HG02623 (cell line): ENCODE measurements at regions not wholly inside any gene's neighbourhood (a gene's known extent, or its start where the extent isn't known, plus 50 kb on each side); places are given as distances from the start of the nearest gene placed in this dataset.
"Not testable (repeated sequence)": the region's sequence is repeated elsewhere in the genome, so short reads cannot be mapped to it uniquely, and the experiment has no call there.

Experiments used
- ATAC-seq: cut with Tn5 transposase; IDR thresholded peaks from one replicate; pipeline ENCODE4 v1.9.1; 2021; ENCODE audit warnings: moderate library complexity; ENCODE audit not compliant: unreplicated experiment

- ATAC-seq, result not testable (repeated sequence)
These were observed 126.3 kb upstream of the CAV2 start for GRCh38 chr7:116373229-116373628.

GRCh38 chr7:116377721-116378120, 121.8 kb upstream of the CAV2 start:
- ATAC-seq, result no peak

GRCh38 chr7:116380025-116380424, 119.5 kb upstream of the CAV2 start:
- ATAC-seq, result no peak

GRCh38 chr7:116382375-116382774, 117.2 kb upstream of the CAV2 start:
- ATAC-seq, result no peak

- ATAC-seq, result no peak
These were observed 114.5 kb upstream of the CAV2 start for GRCh38 chr7:116384936-116385635.

- no peak for ATAC-seq
These were observed 112.9 kb upstream of the CAV2 start for GRCh38 chr7:116386674-116387073.

- no peak for ATAC-seq
These were observed 109.2 kb upstream of the CAV2 start for GRCh38 chr7:116390363-116390762.

- ATAC-seq, result no peak
These were observed 106.7 kb upstream of the CAV2 start for GRCh38 chr7:116392806-116393205.

GRCh38 chr7:116393654-116394053, 105.9 kb upstream of the CAV2 start:
- no peak for ATAC-seq

- ATAC-seq, result no peak
These were observed 105.4 kb upstream of the CAV2 start for GRCh38 chr7:116394106-116394505.

- ATAC-seq, result no peak
These were observed 104.3 kb upstream of the CAV2 start for GRCh38 chr7:116395141-116395791.

- no peak for ATAC-seq
These were observed 100.9 kb upstream of the CAV2 start for GRCh38 chr7:116398672-116399071.

GRCh38 chr7:116399819-116400218, 99.7 kb upstream of the CAV2 start:
- ATAC-seq, result no peak

- no peak for ATAC-seq
These were observed 99.0 kb upstream of the CAV2 start for GRCh38 chr7:116400522-116400921.

GRCh38 chr7:116401711-116402110, 97.8 kb upstream of the CAV2 start:
- no peak for ATAC-seq

- ATAC-seq, result no peak
These were observed 96.3 kb upstream of the CAV2 start for GRCh38 chr7:116403265-116403664.

GRCh38 chr7:116404389-116404788, 95.1 kb upstream of the CAV2 start:
- ATAC-seq, result no peak

- ATAC-seq, result no peak
These were observed 93.7 kb upstream of the CAV2 start for GRCh38 chr7:116405810-116406209.

- no peak for ATAC-seq
These were observed 92.4 kb upstream of the CAV2 start for GRCh38 chr7:116407165-116407564.

- ATAC-seq, result no peak
These were observed 91.4 kb upstream of the CAV2 start for GRCh38 chr7:116408166-116408565.

- not testable (repeated sequence) for ATAC-seq
These were observed 90.6 kb upstream of the CAV2 start for GRCh38 chr7:116408831-116409453.

- not testable (repeated sequence) for ATAC-seq
These were observed 88.8 kb upstream of the CAV2 start for GRCh38 chr7:116410694-116411093.
